ENCODE measurements at regions not wholly inside any gene's neighbourhood (a gene's known extent, or its start where the extent isn't known, plus 50 kb on each side); places are given as distances from the start of the nearest gene placed in this dataset.
"Not testable (repeated sequence)": the region's sequence is repeated elsewhere in the genome, so short reads cannot be mapped to it uniquely, and the experiment has no call there.

DNA sequence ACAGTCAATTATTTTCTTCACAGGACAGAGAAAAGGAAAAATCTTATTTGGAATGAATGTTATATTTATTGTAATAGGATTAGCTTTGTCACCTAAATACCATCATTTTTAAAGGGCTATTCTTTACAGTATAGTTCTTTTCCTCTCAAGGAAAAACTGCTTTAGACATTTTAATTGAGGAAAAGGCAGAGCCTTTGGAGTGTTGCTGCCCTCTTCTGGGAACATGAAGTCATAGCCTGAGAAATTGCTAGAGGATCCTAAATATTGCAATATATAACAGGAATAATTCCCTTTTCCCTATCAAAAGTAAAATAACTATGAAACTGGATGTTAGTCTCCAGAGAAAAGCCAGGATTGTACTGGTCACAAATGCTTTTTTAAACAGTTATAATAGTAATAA lies 81.8 kb upstream of the NOTCH2NLA start:
- POLR2A ChIA-PET; H3K4me3 ChIP-seq (ENCODE audit: control insufficient read depth in 1 of 7, extremely low read depth in 1 of 7, insufficient read depth in 4 of 7, low read depth in 2 of 7, low read length in 6 of 7); DNase-seq; H3K36me3 ChIP-seq (ENCODE audit: control insufficient read depth in 4 of 4, insufficient read depth in 4 of 4, low read length in 3 of 4); H3K27ac ChIP-seq (ENCODE audit: insufficient read depth in 1 of 2, low read depth in 1 of 2, low read length in 2 of 2, poor library complexity in 1 of 2, severe bottlenecking in 2 of 2); CTCF ChIA-PET; H3K27me3 ChIP-seq (replicated peaks in 2 of 5; ENCODE audit: control insufficient read depth in 4 of 5, insufficient read depth in 5 of 5, low read length in 4 of 5); H3K4me1 ChIP-seq (ENCODE audit: control extremely low read depth in 1 of 4, control insufficient read depth in 4 of 4, insufficient read depth in 4 of 4, low read length in 3 of 4); H3K9me3 ChIP-seq (ENCODE audit: control extremely low read depth in 1 of 5, control insufficient read depth in 4 of 5, insufficient read depth in 2 of 5, low read depth in 1 of 5, low read length in 4 of 5): not testable (repeated sequence)

DNA sequence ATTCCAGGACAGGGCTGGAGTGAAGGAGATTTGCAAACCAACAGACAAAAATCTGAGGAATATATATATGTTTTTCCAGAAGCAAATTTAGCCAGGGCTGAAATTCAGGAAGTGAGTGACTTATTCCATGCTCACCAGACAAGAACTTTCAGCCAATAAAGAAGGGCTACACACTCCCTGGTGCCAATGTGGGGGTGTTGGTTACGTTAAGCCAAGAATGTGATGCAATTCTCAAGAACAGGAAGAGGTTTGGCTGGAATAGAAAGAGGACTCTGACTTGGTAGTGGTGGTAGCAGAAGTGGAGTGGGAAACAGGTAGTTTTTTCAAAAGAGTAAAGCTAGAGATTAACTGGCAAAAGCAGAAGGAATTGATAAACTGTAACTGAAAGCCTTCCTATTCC lies 80.6 kb upstream of the NOTCH2NLA start:
- CTCF ChIA-PET; POLR2A ChIA-PET; H3K4me3 ChIP-seq (ENCODE audit: control insufficient read depth in 1 of 7, extremely low read depth in 1 of 7, insufficient read depth in 4 of 7, low read depth in 2 of 7, low read length in 6 of 7); H3K4me1 ChIP-seq (ENCODE audit: control extremely low read depth in 1 of 4, control insufficient read depth in 4 of 4, insufficient read depth in 4 of 4, low read length in 3 of 4); H3K27ac ChIP-seq (ENCODE audit: insufficient read depth in 1 of 2, low read depth in 1 of 2, low read length in 2 of 2, poor library complexity in 1 of 2, severe bottlenecking in 2 of 2); DNase-seq; H3K9me3 ChIP-seq (ENCODE audit: control extremely low read depth in 1 of 5, control insufficient read depth in 4 of 5, insufficient read depth in 2 of 5, low read depth in 1 of 5, low read length in 4 of 5); H3K36me3 ChIP-seq (ENCODE audit: control insufficient read depth in 4 of 4, insufficient read depth in 4 of 4, low read length in 3 of 4); H3K27me3 ChIP-seq (replicated peaks in 2 of 5; ENCODE audit: control insufficient read depth in 4 of 5, insufficient read depth in 5 of 5, low read length in 4 of 5): not testable (repeated sequence)
- no CpG with 5 or more reads among the region's 1 CpG for WGBS (ENCODE audit: insufficient coverage)

- CTCF ChIA-PET; H3K4me1 ChIP-seq (ENCODE audit: control extremely low read depth in 1 of 4, control insufficient read depth in 4 of 4, insufficient read depth in 4 of 4, low read length in 3 of 4); H3K36me3 ChIP-seq (ENCODE audit: control insufficient read depth in 4 of 4, insufficient read depth in 4 of 4, low read length in 3 of 4); H3K4me3 ChIP-seq (ENCODE audit: control insufficient read depth in 1 of 7, extremely low read depth in 1 of 7, insufficient read depth in 4 of 7, low read depth in 2 of 7, low read length in 6 of 7); H3K9me3 ChIP-seq (ENCODE audit: control extremely low read depth in 1 of 5, control insufficient read depth in 4 of 5, insufficient read depth in 2 of 5, low read depth in 1 of 5, low read length in 4 of 5); POLR2A ChIA-PET; H3K27ac ChIP-seq (ENCODE audit: insufficient read depth in 1 of 2, low read depth in 1 of 2, low read length in 2 of 2, poor library complexity in 1 of 2, severe bottlenecking in 2 of 2); DNase-seq; H3K27me3 ChIP-seq (replicated peaks in 2 of 5; ENCODE audit: control insufficient read depth in 4 of 5, insufficient read depth in 5 of 5, low read length in 4 of 5): not testable (repeated sequence)
- no CpG with 5 or more reads among the region's 1 CpG for WGBS (ENCODE audit: insufficient coverage)
Observed at GRCh38 chr1:146308892-146309291, 80.1 kb upstream of the NOTCH2NLA start.

- H3K9me3 ChIP-seq (ENCODE audit: control extremely low read depth in 1 of 5, control insufficient read depth in 4 of 5, insufficient read depth in 2 of 5, low read depth in 1 of 5, low read length in 4 of 5); POLR2A ChIA-PET; H3K27ac ChIP-seq (ENCODE audit: insufficient read depth in 1 of 2, low read depth in 1 of 2, low read length in 2 of 2, poor library complexity in 1 of 2, severe bottlenecking in 2 of 2); H3K36me3 ChIP-seq (ENCODE audit: control insufficient read depth in 4 of 4, insufficient read depth in 4 of 4, low read length in 3 of 4); CTCF ChIA-PET; H3K4me1 ChIP-seq (ENCODE audit: control extremely low read depth in 1 of 4, control insufficient read depth in 4 of 4, insufficient read depth in 4 of 4, low read length in 3 of 4); H3K27me3 ChIP-seq (replicated peaks in 2 of 5; ENCODE audit: control insufficient read depth in 4 of 5, insufficient read depth in 5 of 5, low read length in 4 of 5); H3K4me3 ChIP-seq (ENCODE audit: control insufficient read depth in 1 of 7, extremely low read depth in 1 of 7, insufficient read depth in 4 of 7, low read depth in 2 of 7, low read length in 6 of 7); DNase-seq: not testable (repeated sequence)
- no CpG with 5 or more reads among the region's 5 CpGs for WGBS (ENCODE audit: insufficient coverage)
Observed at GRCh38 chr1:146308152-146308551, 79.3 kb upstream of the NOTCH2NLA start.

DNA sequence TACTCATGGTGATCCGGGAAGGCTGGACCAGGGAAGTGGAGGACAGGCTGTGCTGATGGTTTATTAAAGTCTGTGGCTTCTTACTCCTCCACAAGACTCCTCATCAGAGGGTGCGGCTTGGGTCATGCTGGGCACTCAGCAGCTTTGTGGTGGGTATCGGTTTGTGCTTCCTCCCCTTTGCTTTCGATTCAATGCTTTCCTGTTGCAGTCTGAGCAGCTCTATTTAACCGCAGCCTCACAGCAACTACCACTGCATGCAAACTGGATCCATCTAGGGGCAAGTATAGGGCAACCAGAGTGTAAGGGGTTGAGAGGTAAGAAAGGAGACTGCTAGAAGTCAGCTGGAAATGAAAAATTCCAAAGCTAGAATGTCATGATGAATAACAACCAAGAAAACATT lies 78.8 kb upstream of the NOTCH2NLA start:
- H3K4me1 ChIP-seq (ENCODE audit: control extremely low read depth in 1 of 4, control insufficient read depth in 4 of 4, insufficient read depth in 4 of 4, low read length in 3 of 4); H3K9me3 ChIP-seq (ENCODE audit: control extremely low read depth in 1 of 5, control insufficient read depth in 4 of 5, insufficient read depth in 2 of 5, low read depth in 1 of 5, low read length in 4 of 5); POLR2A ChIA-PET; DNase-seq; H3K4me3 ChIP-seq (ENCODE audit: control insufficient read depth in 1 of 7, extremely low read depth in 1 of 7, insufficient read depth in 4 of 7, low read depth in 2 of 7, low read length in 6 of 7); H3K27me3 ChIP-seq (replicated peaks in 2 of 5; ENCODE audit: control insufficient read depth in 4 of 5, insufficient read depth in 5 of 5, low read length in 4 of 5); H3K27ac ChIP-seq (ENCODE audit: insufficient read depth in 1 of 2, low read depth in 1 of 2, low read length in 2 of 2, poor library complexity in 1 of 2, severe bottlenecking in 2 of 2); H3K36me3 ChIP-seq (ENCODE audit: control insufficient read depth in 4 of 4, insufficient read depth in 4 of 4, low read length in 3 of 4); CTCF ChIA-PET: not testable (repeated sequence)
- no CpG with 5 or more reads among the region's 5 CpGs for WGBS (ENCODE audit: insufficient coverage)

DNA sequence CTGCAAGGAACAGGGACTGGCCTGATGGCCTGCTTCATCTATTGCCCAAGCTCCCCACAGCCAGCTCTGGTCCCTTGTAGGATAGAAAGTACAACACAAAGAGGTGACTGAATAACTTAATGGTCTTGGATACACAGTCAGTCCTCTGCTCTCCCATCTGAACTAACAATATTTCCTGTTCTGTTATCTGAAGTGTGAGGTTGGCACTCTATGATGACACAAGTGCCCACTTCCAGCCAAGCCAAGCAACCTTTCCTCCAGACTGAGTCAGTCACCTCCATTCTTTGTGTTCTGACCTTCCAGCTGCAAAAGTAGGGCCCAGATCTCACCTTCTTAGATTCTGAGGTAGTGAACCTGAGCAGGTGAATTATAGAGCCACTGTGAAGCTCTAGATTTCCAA lies 77.8 kb upstream of the NOTCH2NLA start:
- DNase-seq; CTCF ChIA-PET; POLR2A ChIA-PET; H3K36me3 ChIP-seq (ENCODE audit: control insufficient read depth in 4 of 4, insufficient read depth in 4 of 4, low read length in 3 of 4); H3K27ac ChIP-seq (ENCODE audit: insufficient read depth in 1 of 2, low read depth in 1 of 2, low read length in 2 of 2, poor library complexity in 1 of 2, severe bottlenecking in 2 of 2); H3K27me3 ChIP-seq (replicated peaks in 2 of 5; ENCODE audit: control insufficient read depth in 4 of 5, insufficient read depth in 5 of 5, low read length in 4 of 5); H3K4me1 ChIP-seq (ENCODE audit: control extremely low read depth in 1 of 4, control insufficient read depth in 4 of 4, insufficient read depth in 4 of 4, low read length in 3 of 4); H3K4me3 ChIP-seq (ENCODE audit: control insufficient read depth in 1 of 7, extremely low read depth in 1 of 7, insufficient read depth in 4 of 7, low read depth in 2 of 7, low read length in 6 of 7); H3K9me3 ChIP-seq (ENCODE audit: control extremely low read depth in 1 of 5, control insufficient read depth in 4 of 5, insufficient read depth in 2 of 5, low read depth in 1 of 5, low read length in 4 of 5): not testable (repeated sequence)

GRCh38 chr1:146305442-146305841 lies 76.6 kb upstream of the NOTCH2NLA start:
- POLR2A ChIA-PET; H3K9me3 ChIP-seq (ENCODE audit: control extremely low read depth in 1 of 5, control insufficient read depth in 4 of 5, insufficient read depth in 2 of 5, low read depth in 1 of 5, low read length in 4 of 5); DNase-seq; H3K36me3 ChIP-seq (ENCODE audit: control insufficient read depth in 4 of 4, insufficient read depth in 4 of 4, low read length in 3 of 4); H3K4me1 ChIP-seq (ENCODE audit: control extremely low read depth in 1 of 4, control insufficient read depth in 4 of 4, insufficient read depth in 4 of 4, low read length in 3 of 4); H3K27me3 ChIP-seq (replicated peaks in 2 of 5; ENCODE audit: control insufficient read depth in 4 of 5, insufficient read depth in 5 of 5, low read length in 4 of 5); CTCF ChIA-PET; H3K27ac ChIP-seq (ENCODE audit: insufficient read depth in 1 of 2, low read depth in 1 of 2, low read length in 2 of 2, poor library complexity in 1 of 2, severe bottlenecking in 2 of 2); H3K4me3 ChIP-seq (ENCODE audit: control insufficient read depth in 1 of 7, extremely low read depth in 1 of 7, insufficient read depth in 4 of 7, low read depth in 2 of 7, low read length in 6 of 7): not testable (repeated sequence)
- no CpG with 5 or more reads among the region's 2 CpGs for WGBS (ENCODE audit: insufficient coverage)

GRCh38 chr1:146298575-146298897 lies 69.7 kb upstream of the NOTCH2NLA start:
- CTCF ChIA-PET, result not testable (repeated sequence)

More at GRCh38 chr1:146298575-146298897, 69.7 kb upstream of the NOTCH2NLA start:
- H3K27me3 ChIP-seq (replicated peaks in 2 of 5; ENCODE audit: control insufficient read depth in 4 of 5, insufficient read depth in 5 of 5, low read length in 4 of 5); H3K36me3 ChIP-seq (ENCODE audit: control insufficient read depth in 4 of 4, insufficient read depth in 4 of 4, low read length in 3 of 4); H3K4me3 ChIP-seq (ENCODE audit: control insufficient read depth in 1 of 7, extremely low read depth in 1 of 7, insufficient read depth in 4 of 7, low read depth in 2 of 7, low read length in 6 of 7); DNase-seq; H3K27ac ChIP-seq (ENCODE audit: insufficient read depth in 1 of 2, low read depth in 1 of 2, low read length in 2 of 2, poor library complexity in 1 of 2, severe bottlenecking in 2 of 2); H3K4me1 ChIP-seq (ENCODE audit: control extremely low read depth in 1 of 4, control insufficient read depth in 4 of 4, insufficient read depth in 4 of 4, low read length in 3 of 4); POLR2A ChIA-PET; H3K9me3 ChIP-seq (ENCODE audit: control extremely low read depth in 1 of 5, control insufficient read depth in 4 of 5, insufficient read depth in 2 of 5, low read depth in 1 of 5, low read length in 4 of 5): not testable (repeated sequence)
- no CpG with 5 or more reads among the region's 5 CpGs for WGBS (ENCODE audit: insufficient coverage)

Measured in common myeloid progenitor, CD34-positive (primary cell).